Glutamatergic neuron (in vitro differentiated cells): ENCODE measurements at regions not wholly inside any gene's neighbourhood (a gene's known extent, or its start where the extent isn't known, plus 50 kb on each side); places are given as distances from the start of the nearest gene placed in this dataset.
A peak's percentile ranks its signal among the peaks of the same experiment; 100 is the strongest.
"Not testable (repeated sequence)": the region's sequence is repeated elsewhere in the genome, so short reads cannot be mapped to it uniquely, and the experiment has no call there.

Experiments used
- DNase-seq: peaks from one replicate; pipeline ENCODE4 v3.0.0; 2022
- H3K27ac Mint-ChIP-seq: one replicate; pipeline ENCODE4 v1.8.0; 2020; ENCODE audit warnings: mild to moderate bottlenecking, mixed read lengths, inconsistent platforms; ENCODE audit not compliant: unreplicated experiment
- H3K27me3 Mint-ChIP-seq: one replicate; pipeline ENCODE4 v1.8.0; 2020; ENCODE audit warnings: mild to moderate bottlenecking, moderate library complexity, mixed read lengths, inconsistent platforms; ENCODE audit not compliant: unreplicated experiment
- H3K36me3 Mint-ChIP-seq: one replicate; pipeline ENCODE4 v1.8.0; 2020; ENCODE audit warnings: mild to moderate bottlenecking, mixed read lengths, inconsistent platforms; ENCODE audit not compliant: unreplicated experiment
- H3K4me1 Mint-ChIP-seq: one replicate; pipeline ENCODE4 v1.8.0; 2020; ENCODE audit warnings: mild to moderate bottlenecking, low read depth, mixed read lengths, inconsistent platforms; ENCODE audit not compliant: unreplicated experiment
- H3K4me3 Mint-ChIP-seq: one replicate; pipeline ENCODE4 v1.8.0; 2020; ENCODE audit warnings: mild to moderate bottlenecking, mixed read lengths, inconsistent platforms; ENCODE audit not compliant: unreplicated experiment
- H3K9me3 Mint-ChIP-seq: one replicate; pipeline ENCODE4 v1.8.0; 2020; ENCODE audit warnings: mild to moderate bottlenecking, moderate library complexity, mixed read lengths, inconsistent platforms; ENCODE audit not compliant: unreplicated experiment
- CTCF ChIP-seq: fragments of 200-600 bp; sonication (generic); IDR thresholded peaks from one replicate; pipeline ENCODE4 v1.5.0; 2021; ENCODE audit not compliant: partially characterized antibody, unreplicated experiment

GRCh38 chr4:12612876-12613275 lies 871.3 kb downstream of the RAB28 start:
- Mint-ChIP-seq H3K9me3 (no peaks in the 10 kb centered on the region), H3K36me3 (no peaks in the 10 kb centered on the region), H3K4me1 (no peaks in the 10 kb centered on the region), H3K27me3 (no peaks in the 10 kb centered on the region), H3K4me3 (no peak overlapping the region), H3K27ac (no peak overlapping the region)
- TF ChIP-seq CTCF = no peak
- DNase-seq = no peak

- not testable (repeated sequence) for H3K9me3 Mint-ChIP-seq, H3K4me3 Mint-ChIP-seq, H3K36me3 Mint-ChIP-seq, DNase-seq, H3K27me3 Mint-ChIP-seq, H3K27ac Mint-ChIP-seq, H3K4me1 Mint-ChIP-seq
Measured at GRCh38 chr4:12609212-12609875, 874.8 kb downstream of the RAB28 start.

GRCh38 chr4:12595986-12596385 lies 888.2 kb downstream of the RAB28 start:
- no peaks in the 10 kb centered on the region for H3K36me3 Mint-ChIP-seq

GRCh38 chr4:12595489-12595888 lies 888.7 kb downstream of the RAB28 start:
- H3K4me1 Mint-ChIP-seq = no peaks in the 10 kb centered on the region

More at GRCh38 chr4:12595986-12596385, 888.2 kb downstream of the RAB28 start:
- Mint-ChIP-seq H3K4me1 (no peaks in the 10 kb centered on the region), H3K9me3 (no peaks in the 10 kb centered on the region), H3K27ac (no peak overlapping the region), H3K27me3 (no peaks in the 10 kb centered on the region), H3K4me3 (no peak overlapping the region)
- DNase-seq = no peak
- TF ChIP-seq CTCF = peak; percentile 56

GRCh38 chr4:12588582-12588981 lies 895.6 kb downstream of the RAB28 start:
- no peak for TF ChIP-seq CTCF
- no peak for DNase-seq
- no peaks in the 10 kb centered on the region for H3K9me3 Mint-ChIP-seq
- no peaks in the 10 kb centered on the region for H3K27me3 Mint-ChIP-seq
- H3K4me1 Mint-ChIP-seq = no peaks in the 10 kb centered on the region
- no peak overlapping the region for H3K27ac Mint-ChIP-seq
- H3K4me3 Mint-ChIP-seq = no peak overlapping the region
- H3K36me3 Mint-ChIP-seq = no peaks in the 10 kb centered on the region

More at GRCh38 chr4:12595489-12595888, 888.7 kb downstream of the RAB28 start:
- DNase-seq = no peak
- no peak for TF ChIP-seq CTCF
- Mint-ChIP-seq H3K4me3 (no peak overlapping the region), H3K27me3 (no peaks in the 10 kb centered on the region), H3K36me3 (no peaks in the 10 kb centered on the region), H3K27ac (no peak overlapping the region), H3K9me3 (no peaks in the 10 kb centered on the region)
